ENCODE measurements at regions not wholly inside any gene's neighbourhood (a gene's known extent, or its start where the extent isn't known, plus 50 kb on each side); places are given as distances from the start of the nearest gene placed in this dataset.

DNA sequence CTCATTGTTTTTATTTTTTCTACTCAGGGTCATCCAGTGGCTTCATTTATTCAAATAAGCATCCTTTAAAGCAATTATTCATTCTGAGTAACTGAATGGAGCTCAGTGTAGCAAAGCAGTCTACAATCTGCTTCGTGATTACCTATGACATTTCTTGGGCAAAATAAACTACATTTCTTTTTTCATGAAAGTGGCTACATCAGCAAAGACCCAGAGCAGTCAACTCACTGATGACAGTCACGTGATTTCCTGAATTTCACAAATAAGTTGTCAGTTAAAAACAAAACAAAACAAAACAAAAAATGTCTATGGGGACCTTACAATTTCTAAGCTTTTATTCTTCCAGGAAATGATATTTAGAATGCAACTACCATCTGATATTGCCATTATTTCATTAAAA lies 182.1 kb downstream of the VEGFC start:
- no peak overlapping the region for H3K4me3 ChIP-seq (ENCODE audit: low read length)
- TF ChIP-seq, protein P1, sequence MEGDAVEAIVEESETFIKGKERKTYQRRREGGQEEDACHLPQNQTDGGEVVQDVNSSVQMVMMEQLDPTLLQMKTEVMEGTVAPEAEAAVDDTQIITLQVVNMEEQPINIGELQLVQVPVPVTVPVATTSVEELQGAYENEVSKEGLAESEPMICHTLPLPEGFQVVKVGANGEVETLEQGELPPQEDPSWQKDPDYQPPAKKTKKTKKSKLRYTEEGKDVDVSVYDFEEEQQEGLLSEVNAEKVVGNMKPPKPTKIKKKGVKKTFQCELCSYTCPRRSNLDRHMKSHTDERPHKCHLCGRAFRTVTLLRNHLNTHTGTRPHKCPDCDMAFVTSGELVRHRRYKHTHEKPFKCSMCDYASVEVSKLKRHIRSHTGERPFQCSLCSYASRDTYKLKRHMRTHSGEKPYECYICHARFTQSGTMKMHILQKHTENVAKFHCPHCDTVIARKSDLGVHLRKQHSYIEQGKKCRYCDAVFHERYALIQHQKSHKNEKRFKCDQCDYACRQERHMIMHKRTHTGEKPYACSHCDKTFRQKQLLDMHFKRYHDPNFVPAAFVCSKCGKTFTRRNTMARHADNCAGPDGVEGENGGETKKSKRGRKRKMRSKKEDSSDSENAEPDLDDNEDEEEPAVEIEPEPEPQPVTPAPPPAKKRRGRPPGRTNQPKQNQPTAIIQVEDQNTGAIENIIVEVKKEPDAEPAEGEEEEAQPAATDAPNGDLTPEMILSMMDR (IDR thresholded peaks at IDR 0.05; ENCODE audit: insufficient read depth, low read depth, low read length, missing control alignments) = no peak
- DNase-seq (ENCODE audit: low read depth) = no peak

DNA sequence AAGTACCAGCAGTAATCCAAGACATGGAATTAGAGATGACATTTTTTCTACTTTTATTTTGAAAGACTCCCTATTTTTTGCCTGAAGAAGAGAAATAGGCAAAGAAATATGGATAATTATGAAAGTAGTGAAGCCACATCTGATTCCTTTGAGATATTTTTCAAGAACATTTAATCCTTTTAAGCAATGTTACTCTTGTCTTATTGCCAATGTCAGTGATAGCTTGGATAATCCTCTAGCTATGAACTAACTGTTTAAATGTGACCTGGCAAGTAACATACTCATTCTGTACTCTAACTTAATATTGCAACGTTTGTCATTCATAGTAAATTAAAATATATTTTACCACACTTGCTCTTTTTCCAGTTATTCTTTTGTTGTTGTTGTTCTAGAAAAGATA lies 181.3 kb downstream of the VEGFC start:
- no peak for DNase-seq (ENCODE audit: low read depth)
- TF ChIP-seq, protein P1 (IDR thresholded peaks at IDR 0.05; ENCODE audit: insufficient read depth, low read depth, low read length, missing control alignments) = no peak

DNA sequence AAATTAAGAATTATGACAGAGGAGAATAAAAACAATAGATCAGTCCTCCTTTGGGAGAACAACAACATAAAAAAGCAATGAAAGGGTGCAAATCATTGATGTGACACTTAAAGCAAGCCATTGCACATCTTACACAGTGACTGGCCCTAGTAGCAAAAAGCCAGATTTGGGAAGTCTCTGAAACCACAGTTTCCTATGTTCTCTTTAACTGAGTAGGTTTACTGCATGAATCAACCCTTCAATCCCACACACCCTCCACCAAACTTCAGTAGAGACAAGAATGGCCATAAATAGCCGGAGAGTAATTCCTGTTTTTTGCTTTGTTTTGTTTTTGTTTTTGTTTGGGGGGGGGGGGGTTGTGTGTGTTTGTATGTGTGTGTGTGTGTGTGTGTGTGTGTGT lies 180.8 kb downstream of the VEGFC start:
- no peak for DNase-seq (ENCODE audit: low read depth)
- no peak overlapping the region for H3K4me3 ChIP-seq (ENCODE audit: low read length)
- TF ChIP-seq, protein P1 (IDR thresholded peaks at IDR 0.05; ENCODE audit: insufficient read depth, low read depth, low read length, missing control alignments) = no peak

More for the DNA sequence above, 181.3 kb downstream of the VEGFC start:
- H3K4me3 ChIP-seq (ENCODE audit: low read length) = no peak overlapping the region

DNA sequence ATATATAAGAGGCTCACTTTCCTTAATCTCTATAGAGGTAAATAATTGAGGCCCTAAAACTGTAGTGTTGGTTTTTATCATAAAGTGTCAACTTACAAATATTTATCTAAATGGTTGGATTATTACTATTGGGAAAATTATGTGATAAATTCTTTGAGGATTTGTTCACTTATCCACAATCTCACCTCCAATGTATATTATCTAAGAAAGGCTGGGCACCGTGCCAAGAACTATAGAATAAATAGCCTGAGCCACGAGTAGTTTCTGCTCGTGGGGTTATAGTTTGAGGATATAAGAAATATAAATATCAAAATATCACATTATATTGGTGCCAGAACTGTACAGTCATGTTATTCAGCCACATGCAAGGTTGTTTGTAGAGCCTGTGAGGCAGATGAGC lies 177.9 kb downstream of the VEGFC start:
- H3K4me3 ChIP-seq (ENCODE audit: low read length) = no peak overlapping the region
- peak; percentile 13 for DNase-seq (ENCODE audit: low read depth)
- TF ChIP-seq, protein P1 (IDR thresholded peaks at IDR 0.05; ENCODE audit: insufficient read depth, low read depth, low read length, missing control alignments) = no peak

DNA sequence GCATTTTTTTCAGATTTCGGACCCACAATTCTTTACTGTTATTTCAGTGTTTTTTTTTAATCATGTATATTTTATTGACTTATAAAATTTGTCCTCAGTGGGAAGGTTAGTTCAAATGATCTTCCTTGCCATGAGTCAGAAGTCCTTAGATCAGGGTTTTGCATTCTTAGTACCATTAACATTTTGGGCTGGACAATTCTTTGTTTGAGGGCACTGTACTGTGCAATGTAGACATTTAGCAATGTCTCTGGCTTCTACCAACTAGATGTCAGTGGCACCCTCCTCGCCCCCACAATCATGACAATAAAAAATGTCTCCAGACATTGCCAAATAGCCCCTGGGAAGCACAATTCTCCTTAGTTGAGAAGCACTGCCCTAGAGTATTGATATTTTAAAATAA lies 176.6 kb downstream of the VEGFC start:
- DNase-seq (ENCODE audit: low read depth) = no peak
- TF ChIP-seq, protein P1 (IDR thresholded peaks at IDR 0.05; ENCODE audit: insufficient read depth, low read depth, low read length, missing control alignments) = no peak
- no peak overlapping the region for H3K4me3 ChIP-seq (ENCODE audit: low read length)

DNA sequence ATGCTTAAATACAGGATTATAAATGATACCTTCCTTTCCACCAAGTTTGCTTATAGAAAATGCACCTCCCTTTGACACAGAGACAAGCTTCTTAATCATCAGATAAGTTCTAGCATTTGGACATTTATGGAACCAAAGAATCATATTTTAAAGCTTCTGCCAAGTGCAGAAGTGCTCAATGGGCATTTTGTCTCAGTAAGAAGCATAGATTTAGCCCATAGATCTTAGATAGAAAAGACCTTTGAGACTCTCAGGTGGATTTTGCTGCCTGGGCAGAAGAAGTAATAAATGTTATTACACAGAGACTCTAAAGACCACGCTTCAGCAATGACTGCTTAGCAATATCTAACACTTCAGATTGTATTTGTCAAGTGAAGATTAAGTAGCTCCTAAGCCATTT lies 174.6 kb downstream of the VEGFC start:
- DNase-seq (ENCODE audit: low read depth) = no peak
- no peak overlapping the region for H3K4me3 ChIP-seq (ENCODE audit: low read length)
- TF ChIP-seq, protein P1 (IDR thresholded peaks at IDR 0.05; ENCODE audit: insufficient read depth, low read depth, low read length, missing control alignments) = no peak

DNA sequence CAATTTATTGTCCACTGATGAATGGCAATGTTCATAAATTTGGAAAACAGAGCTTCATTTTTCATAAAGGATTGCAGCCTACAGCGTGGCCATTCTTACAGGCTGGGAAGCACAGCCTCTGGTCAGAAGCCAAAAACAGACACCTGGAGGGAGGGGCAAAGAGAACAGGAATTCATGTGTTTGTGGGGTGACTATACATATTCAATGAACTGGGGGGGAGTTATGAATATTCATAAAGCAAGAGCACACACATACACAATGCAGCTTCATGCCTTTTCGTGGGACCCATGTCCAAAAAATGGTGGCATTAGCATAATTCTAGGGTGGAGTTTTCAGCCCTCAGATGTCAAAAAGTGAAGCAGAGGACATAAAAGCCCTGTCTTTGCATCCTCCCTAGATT lies 173.3 kb downstream of the VEGFC start:
- DNase-seq (ENCODE audit: low read depth) = no peak
- TF ChIP-seq, protein P1 (IDR thresholded peaks at IDR 0.05; ENCODE audit: insufficient read depth, low read depth, low read length, missing control alignments) = no peak
- H3K4me3 ChIP-seq (ENCODE audit: low read length) = no peak overlapping the region

All from epithelial cell of esophagus (primary cell).